SKM-1 treated with dmso at 0.1 percent for 144 hours (cell line): ENCODE measurements at regions not wholly inside any gene's neighbourhood (a gene's known extent, or its start where the extent isn't known, plus 50 kb on each side); places are given as distances from the start of the nearest gene placed in this dataset.

Source experiments
- DNase-seq: peaks from one replicate; lab custom pipeline; 2025; ENCODE audit not compliant: unreplicated experiment; lab: John Stamatoyannopoulos, UW

GRCh38 chr2:38174131-38174530 is 98.2 kb upstream of the CYP1B1 start:
- no peak for DNase-seq

- no peak for DNase-seq
Measured at GRCh38 chr2:38173683-38174082, 97.7 kb upstream of the CYP1B1 start.

DNA sequence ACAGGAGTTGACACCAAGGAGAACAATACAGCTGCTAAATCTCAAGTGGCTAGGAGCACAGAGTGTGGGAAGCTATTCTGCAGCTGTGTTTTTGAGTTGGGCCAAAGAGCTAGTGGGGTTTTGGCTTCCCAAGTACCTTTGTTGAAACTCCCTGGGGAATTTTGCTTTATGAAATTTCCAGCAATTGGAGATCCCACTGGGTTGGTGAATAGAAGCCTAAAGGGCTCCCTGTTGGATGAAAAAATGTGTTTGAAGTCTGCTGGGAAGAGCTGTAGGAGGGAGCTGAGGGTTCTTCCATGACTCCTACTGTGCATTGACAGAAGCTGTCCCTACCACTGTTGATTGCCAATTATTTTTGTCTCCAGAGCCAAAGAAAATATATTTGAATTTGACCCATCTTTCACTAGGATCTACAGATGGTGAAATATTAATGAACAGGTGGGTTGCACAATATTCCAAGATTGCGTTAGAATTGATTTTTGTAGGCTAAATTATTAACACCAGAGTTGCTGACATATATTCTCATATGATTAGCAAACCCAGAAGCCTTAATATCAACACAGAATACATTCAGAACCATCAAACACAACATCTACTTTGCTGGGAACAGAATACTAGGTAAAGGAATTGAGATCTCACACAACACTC is 95.4 kb upstream of the CYP1B1 start:
- no peak for DNase-seq

DNA sequence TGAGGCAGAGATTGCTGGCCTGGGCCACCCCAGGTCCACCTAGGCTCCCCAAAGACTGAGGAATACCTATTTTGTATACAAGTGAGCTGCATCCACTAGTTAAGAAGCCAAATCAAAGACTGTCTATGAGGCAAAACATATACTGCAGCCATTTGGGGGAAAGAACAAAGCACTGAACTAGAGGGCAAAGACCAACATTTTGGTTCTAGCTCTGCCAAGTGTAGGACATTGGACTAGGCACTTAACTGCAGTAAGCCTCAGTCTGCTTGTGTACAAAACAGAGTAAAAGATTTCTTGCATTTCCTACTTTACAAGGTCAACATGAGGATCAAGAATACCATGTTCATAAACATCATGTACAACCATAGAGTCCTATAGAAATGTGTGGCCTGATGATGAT is 94.8 kb upstream of the CYP1B1 start:
- no peak for DNase-seq

DNA sequence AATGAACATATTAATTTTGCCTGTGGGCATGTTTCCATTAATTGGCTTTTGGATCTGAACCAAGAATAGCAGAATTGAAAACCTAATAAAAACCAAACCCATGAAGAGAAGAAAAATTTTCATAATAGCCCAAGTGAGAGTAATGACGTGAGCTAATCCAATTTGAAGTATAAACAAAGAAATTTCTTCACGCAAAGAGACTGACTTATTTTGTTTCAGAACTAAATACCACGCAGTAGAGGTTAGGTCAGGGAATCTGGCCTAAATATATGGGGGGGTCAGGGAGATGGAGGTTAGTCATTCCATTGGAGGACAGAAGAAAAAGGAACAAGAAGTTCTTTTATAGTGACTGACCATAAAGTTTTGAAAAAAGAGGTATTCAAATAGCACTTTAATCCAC is 94.1 kb upstream of the CYP1B1 start:
- no peak for DNase-seq

DNA sequence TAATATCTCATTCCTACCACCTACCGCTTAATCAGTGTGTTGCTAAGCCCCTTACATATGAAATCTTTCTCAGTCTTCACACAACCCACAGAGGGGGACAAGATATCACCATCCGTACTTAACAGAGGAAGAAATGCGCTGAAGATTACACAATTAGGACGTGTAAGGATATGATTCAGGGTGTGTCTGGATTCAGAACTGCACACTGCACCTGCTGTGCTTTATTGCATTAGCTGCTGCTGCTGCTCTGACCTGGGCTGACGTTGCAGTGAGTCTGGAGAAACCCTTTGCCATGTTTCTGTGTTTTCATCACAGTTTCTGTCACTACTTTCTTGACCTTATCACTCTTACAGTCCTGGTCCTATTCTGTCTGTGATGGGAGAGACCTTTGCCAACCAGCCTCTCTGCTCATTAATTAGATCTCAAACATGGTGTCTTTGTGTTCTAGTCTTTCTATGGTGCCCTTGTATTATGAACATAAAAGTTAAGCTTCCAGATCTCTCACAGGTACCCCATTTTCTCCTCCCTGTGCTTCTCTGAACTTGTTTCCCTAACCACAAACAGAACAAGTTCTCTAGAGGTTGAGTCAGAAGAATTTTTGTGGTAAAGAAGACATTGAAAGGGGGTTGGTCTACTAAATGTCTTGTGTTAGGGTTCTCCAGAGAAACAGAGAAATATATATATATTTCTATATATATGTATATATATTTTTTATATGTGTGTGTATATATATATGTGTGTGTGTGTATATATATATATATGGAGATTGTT is 92.9 kb upstream of the CYP1B1 start:
- no peak for DNase-seq

GRCh38 chr2:38167968-38168350 is 92.0 kb upstream of the CYP1B1 start:
- no peak for DNase-seq

DNA sequence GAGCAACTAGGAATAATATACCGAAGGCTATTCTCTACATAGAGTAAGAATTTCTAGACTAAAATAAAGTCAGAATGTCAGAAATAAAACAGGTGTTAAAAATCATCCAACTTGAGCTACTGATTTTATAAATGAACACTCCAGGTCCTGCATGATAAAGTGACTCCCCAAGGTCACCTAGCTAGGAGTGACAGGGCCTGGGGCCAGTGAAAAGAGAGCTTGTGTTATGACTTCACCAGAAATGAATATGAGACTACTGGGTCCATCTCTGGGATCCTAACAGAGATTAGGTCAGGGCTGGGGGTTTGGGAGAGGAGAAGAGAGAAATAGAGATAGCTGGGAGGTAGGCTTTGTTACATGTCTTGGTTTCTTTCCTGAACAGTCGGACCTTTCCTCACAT is 89.7 kb upstream of the CYP1B1 start:
- DNase-seq: no peak

DNA sequence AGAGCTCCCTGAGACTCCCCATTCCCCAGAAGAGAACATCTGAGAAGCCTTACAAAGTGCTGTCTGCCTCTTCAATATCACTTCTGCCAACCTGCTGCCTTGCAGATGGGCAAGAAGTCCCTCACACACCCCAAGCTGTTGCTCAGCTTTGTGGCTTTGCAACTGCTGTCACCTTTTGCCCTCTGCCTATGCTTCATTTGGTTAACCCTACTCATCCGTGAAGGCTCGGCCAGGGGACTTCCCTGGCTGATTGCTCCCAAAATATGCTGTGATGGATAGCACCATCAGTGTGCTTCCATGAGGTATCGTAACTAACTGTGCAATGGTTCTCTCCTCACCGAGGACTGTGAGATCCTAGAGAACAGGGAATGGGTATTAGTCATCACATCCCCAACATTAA is 88.9 kb upstream of the CYP1B1 start:
- no peak for DNase-seq

GRCh38 chr2:38163579-38163978 is 87.6 kb upstream of the CYP1B1 start:
- no peak for DNase-seq

GRCh38 chr2:38163006-38163405 is 87.1 kb upstream of the CYP1B1 start:
- no peak for DNase-seq

- DNase-seq: no peak
Measured at GRCh38 chr2:38160516-38160915, 84.6 kb upstream of the CYP1B1 start.

DNA sequence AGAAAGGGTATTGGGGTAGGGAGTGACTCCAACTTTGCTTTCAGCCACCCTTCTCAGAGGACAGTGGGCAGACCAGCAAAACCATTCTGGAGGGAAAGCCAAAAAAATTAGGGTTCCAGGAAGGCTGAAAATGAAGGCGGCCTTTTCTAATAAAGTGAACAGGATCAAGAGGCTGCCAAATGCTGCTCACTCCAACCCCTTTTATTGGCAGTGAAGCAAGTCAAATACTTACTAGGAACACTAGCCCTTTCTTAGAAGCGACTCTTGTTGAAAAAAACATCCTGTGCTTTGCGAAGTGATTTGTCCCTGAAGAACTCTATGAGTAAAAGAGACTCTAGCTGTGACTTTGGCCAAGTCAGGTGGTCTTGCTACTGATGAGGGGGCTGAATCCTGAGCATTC is 83.6 kb upstream of the CYP1B1 start:
- no peak for DNase-seq

GRCh38 chr2:38159191-38159590 is 83.2 kb upstream of the CYP1B1 start:
- DNase-seq: no peak

DNA sequence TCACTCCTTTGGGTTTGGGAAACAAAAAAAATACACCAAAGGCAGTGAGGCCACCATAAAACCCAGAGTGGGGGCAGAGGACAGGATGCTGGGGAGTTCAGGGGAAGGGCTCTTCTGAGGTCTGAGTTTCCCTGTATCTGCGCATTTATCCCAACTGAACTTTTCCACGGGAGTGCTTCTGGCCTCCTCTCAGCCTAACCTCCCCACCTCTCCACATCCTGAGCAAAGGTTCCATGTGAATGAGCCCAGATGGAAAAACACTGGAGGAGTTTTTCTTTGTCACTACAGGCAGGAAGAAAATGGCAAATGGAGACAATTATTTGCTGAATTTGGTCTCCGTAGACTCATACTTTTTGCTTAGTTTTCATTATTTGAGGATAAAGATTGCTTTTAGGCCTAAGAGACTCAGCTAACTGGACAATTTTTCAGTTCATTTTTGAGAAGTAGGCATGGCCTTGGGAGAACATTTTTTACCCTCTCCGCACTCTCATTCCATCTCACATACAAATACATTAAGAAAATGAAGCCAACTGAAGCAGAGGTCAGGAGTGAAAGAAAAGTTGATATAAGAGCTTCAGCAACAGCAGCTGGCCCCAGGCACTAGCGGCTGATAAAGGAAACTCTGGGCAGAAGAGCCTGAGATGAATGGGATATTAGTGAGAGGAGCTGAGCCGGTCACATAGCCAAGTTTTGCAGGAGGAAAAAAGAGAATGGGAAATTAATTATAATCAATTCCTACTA is 82.6 kb upstream of the CYP1B1 start:
- DNase-seq: no peak

DNA sequence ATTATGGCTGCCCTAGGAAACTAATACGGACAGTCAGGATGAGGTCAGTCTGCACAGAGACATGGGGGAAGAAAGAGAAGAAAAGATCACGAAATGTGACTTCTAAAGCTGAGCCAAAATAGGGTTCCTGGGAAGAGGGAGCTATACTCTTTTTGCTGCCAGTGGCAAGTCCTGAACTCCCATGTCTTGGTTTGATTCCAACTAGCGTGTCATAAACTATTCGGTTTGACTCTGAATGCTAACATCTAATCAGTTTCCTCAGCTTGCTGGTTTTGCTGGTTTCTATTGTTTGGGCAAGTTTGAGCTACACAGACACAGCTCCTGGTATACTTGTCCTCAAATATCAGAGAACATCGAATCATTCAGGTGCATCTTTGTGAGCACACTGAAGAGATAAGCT is 80.5 kb upstream of the CYP1B1 start:
- no peak for DNase-seq

DNA sequence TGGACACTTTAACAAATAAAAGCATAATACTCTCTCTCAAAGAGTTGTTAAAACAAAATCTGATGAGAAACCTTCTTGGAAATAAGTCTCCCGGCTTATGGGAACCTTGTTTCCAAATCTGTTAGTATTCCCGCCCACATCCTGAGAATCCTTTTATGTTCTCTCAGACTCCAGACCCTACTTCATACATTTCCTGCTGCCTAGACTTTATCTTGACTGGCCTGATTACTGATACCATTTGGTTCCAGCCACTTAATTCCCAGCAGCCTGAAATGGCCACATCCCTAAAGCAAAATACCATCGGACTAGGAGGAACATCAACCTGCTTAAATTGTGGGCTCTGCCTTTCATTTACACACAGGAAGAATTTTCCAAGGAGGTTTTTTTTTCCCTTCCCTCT is 79.1 kb upstream of the CYP1B1 start:
- no peak for DNase-seq

GRCh38 chr2:38154395-38154794 is 78.4 kb upstream of the CYP1B1 start:
- no peak for DNase-seq

DNA sequence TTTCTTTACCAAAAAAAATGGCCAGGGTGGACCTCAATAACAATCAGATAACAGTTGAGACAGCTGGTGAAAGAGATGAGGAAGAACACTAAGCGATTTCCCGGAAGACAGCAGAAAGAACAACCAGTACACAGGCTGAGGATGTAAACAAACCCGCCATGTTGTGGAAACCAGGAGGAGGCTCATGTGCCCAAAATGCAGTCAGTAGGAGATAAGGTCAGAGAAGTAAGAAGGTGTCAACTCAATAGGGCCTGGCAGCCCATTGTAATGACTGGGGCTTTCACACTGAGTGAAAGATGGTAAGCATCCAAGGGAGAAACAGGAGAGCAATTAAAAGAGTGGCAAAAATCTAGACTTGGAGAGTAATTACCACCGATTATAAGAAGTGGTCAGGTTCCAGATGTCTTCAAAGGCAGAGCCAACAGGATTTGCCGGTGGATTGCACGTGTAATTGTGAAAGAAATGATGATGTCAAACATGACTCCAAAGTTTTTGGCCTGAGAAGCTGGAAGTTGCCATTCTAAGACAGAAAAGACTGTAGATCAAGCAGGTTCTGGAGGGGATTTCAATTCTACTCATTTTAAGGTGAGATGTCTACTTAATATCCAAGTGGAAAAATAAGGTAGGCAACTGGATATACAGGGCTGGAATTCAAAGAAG is 77.7 kb upstream of the CYP1B1 start:
- no peak for DNase-seq

GRCh38 chr2:38152913-38153312 is 77.0 kb upstream of the CYP1B1 start:
- no peak for DNase-seq

GRCh38 chr2:38152035-38152434 is 76.1 kb upstream of the CYP1B1 start:
- DNase-seq: no peak

GRCh38 chr2:38149531-38149930 is 73.6 kb upstream of the CYP1B1 start:
- DNase-seq: peak; percentile 72
